NCI-H2107 treated with DMSO at 0.1 percent for 48 hours (cell line): ENCODE measurements at regions not wholly inside any gene's neighbourhood (a gene's known extent, or its start where the extent isn't known, plus 50 kb on each side); places are given as distances from the start of the nearest gene placed in this dataset.

ENCODE experiments used
- DNase-seq: peaks from one replicate; lab custom pipeline; 2025; ENCODE audit not compliant: unreplicated experiment; lab: John Stamatoyannopoulos, UW

- DNase-seq: no peak
Observed at GRCh38 chr1:219358080-219358479, 184.4 kb downstream of the LYPLAL1 start.

- DNase-seq: no peak
Observed at GRCh38 chr1:219354962-219355361, 181.3 kb downstream of the LYPLAL1 start.

GRCh38 chr1:219352961-219353651, 179.4 kb downstream of the LYPLAL1 start:
- no peak for DNase-seq

- no peak for DNase-seq
Observed at GRCh38 chr1:219350172-219350931, 176.7 kb downstream of the LYPLAL1 start.

GRCh38 chr1:219347921-219348391, 174.3 kb downstream of the LYPLAL1 start:
- DNase-seq: no peak

- no peak for DNase-seq
Observed at GRCh38 chr1:219347376-219347775, 173.7 kb downstream of the LYPLAL1 start.

- no peak for DNase-seq
Observed at GRCh38 chr1:219345953-219346352, 172.3 kb downstream of the LYPLAL1 start.

- no peak for DNase-seq
Observed at GRCh38 chr1:219342836-219343235, 169.2 kb downstream of the LYPLAL1 start.

GRCh38 chr1:219340796-219341195, 167.1 kb downstream of the LYPLAL1 start:
- no peak for DNase-seq

GRCh38 chr1:219339466-219339865, 165.8 kb downstream of the LYPLAL1 start:
- DNase-seq: no peak

- no peak for DNase-seq
Observed at GRCh38 chr1:219337588-219337987, 163.9 kb downstream of the LYPLAL1 start.

- DNase-seq: no peak
Observed at GRCh38 chr1:219333626-219334025, 159.9 kb downstream of the LYPLAL1 start.

- no peak for DNase-seq
Observed at GRCh38 chr1:219331424-219331823, 157.7 kb downstream of the LYPLAL1 start.

- no peak for DNase-seq
Observed at GRCh38 chr1:219330669-219331068, 157.0 kb downstream of the LYPLAL1 start.

GRCh38 chr1:219330001-219330400, 156.3 kb downstream of the LYPLAL1 start:
- no peak for DNase-seq

GRCh38 chr1:219329578-219329977, 155.9 kb downstream of the LYPLAL1 start:
- DNase-seq: no peak

GRCh38 chr1:219326843-219327242, 153.2 kb downstream of the LYPLAL1 start:
- no peak for DNase-seq

- DNase-seq: no peak
Observed at GRCh38 chr1:219325368-219325742, 151.7 kb downstream of the LYPLAL1 start.

- no peak for DNase-seq
Observed at GRCh38 chr1:219324629-219325367, 151.1 kb downstream of the LYPLAL1 start.

GRCh38 chr1:219324171-219324570, 150.5 kb downstream of the LYPLAL1 start:
- DNase-seq: no peak

- DNase-seq: no peak
Observed at GRCh38 chr1:219323426-219323825, 149.7 kb downstream of the LYPLAL1 start.

GRCh38 chr1:219322766-219323165, 149.1 kb downstream of the LYPLAL1 start:
- DNase-seq: no peak
